HG02885 (cell line): ENCODE measurements at regions not wholly inside any gene's neighbourhood (a gene's known extent, or its start where the extent isn't known, plus 50 kb on each side); places are given as distances from the start of the nearest gene placed in this dataset.

Source experiments
- ATAC-seq: cut with Tn5 transposase; IDR thresholded peaks from one replicate; pipeline ENCODE4 v1.9.1; 2021; ENCODE audit warnings: mild to moderate bottlenecking; ENCODE audit not compliant: unreplicated experiment, poor library complexity

GRCh38 chr5:128665747-128666355, 127.8 kb upstream of the FBN2 start:
- ATAC-seq = no peak

- no peak for ATAC-seq
Measured at GRCh38 chr5:128667152-128667551, 129.1 kb upstream of the FBN2 start.

DNA sequence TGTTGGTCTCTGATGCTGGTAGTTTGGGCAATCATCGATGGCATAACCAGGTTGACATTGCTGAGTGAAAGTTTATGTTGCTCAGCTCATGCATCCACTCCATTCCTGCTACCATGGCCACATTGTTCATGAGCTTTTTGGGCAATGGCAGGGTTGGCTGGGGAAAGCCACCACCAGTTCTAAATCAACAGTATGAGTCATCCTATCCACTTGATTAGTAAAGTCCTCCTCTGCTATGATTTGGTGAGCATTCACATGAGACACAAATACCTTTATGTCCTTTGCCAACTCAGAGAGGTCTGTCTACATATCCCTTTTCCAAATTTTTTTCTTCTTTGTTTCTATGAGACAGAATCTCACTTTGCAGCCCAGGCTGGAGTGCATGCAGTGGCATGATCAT, 129.7 kb upstream of the FBN2 start:
- ATAC-seq = no peak

DNA sequence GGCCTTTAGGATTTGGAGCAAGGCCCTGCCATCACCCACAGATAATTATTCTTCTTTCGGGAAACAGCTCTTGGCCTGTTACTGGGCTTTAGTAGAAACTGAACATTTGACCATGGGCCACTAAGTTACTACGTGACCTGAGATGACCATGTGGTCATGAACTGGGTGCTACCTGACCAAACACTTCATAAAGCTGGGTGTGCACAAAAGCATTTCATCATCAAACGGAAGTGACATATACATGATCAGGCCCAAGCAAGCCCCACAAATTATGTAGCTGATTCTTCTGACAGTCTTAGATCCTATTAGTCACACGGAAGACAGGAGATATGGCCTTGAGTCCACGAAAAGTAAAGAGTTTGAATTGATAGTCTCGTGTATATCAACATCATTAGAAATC, 130.9 kb upstream of the FBN2 start:
- ATAC-seq = no peak

GRCh38 chr5:128669803-128670202, 131.8 kb upstream of the FBN2 start:
- ATAC-seq = no peak

- ATAC-seq = no peak
Measured at GRCh38 chr5:128671943-128672342, 133.9 kb upstream of the FBN2 start.

- no peak for ATAC-seq
Measured at GRCh38 chr5:128673000-128673399, 135.0 kb upstream of the FBN2 start.

GRCh38 chr5:128673411-128673957, 135.4 kb upstream of the FBN2 start:
- ATAC-seq = no peak

- no peak for ATAC-seq
Measured at GRCh38 chr5:128673970-128674369, 135.9 kb upstream of the FBN2 start.

GRCh38 chr5:128674837-128675446, 136.9 kb upstream of the FBN2 start:
- ATAC-seq = peak; percentile 97

- no peak for ATAC-seq
Measured at GRCh38 chr5:128681096-128681495, 143.1 kb upstream of the FBN2 start.

DNA sequence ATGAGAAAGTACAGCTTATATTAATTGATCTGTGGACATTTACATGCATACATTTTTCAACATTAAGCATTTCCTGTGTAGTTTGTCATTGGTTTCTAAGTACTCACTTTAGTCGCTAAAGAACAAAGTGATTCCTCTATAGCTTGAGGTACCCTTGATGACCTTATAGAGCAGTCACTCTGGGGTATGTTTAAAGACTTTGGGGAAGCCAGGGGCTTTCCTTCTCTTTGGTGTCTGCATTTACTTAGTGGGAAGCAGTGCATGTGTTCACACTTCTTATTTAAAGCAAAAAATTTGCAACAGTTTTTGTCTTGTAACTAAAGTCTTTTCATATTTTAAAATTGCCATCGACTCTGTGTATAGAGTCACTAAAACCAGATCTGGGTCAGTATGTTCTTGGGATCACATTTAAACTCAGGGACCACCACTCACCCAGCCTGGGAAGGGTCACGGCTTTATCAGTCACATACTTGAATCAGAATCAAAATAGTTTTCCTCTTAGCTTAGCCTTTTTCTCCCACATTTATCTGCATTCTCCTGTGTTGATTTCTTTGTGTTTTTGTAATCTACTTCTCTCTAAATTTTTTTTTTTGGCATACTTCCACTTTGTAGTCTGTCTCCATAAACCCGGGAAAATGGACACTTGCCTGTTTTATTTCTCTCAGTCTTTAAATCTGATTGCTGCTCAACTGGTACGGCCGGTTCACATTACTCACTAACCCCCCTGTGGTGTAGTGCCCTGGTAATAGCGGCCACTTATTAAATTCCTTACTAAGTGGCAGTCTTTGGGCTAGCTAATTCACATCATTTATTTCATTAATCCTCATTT, 143.9 kb upstream of the FBN2 start:
- ATAC-seq = no peak

GRCh38 chr5:128682669-128683068, 144.6 kb upstream of the FBN2 start:
- ATAC-seq = no peak

GRCh38 chr5:128684961-128685360, 146.9 kb upstream of the FBN2 start:
- no peak for ATAC-seq

- no peak for ATAC-seq
Measured at GRCh38 chr5:128687930-128688329, 149.9 kb upstream of the FBN2 start.

GRCh38 chr5:128693764-128694163, 155.7 kb upstream of the FBN2 start:
- no peak for ATAC-seq

- ATAC-seq = no peak
Measured at GRCh38 chr5:128695791-128696530, 157.9 kb upstream of the FBN2 start.

DNA sequence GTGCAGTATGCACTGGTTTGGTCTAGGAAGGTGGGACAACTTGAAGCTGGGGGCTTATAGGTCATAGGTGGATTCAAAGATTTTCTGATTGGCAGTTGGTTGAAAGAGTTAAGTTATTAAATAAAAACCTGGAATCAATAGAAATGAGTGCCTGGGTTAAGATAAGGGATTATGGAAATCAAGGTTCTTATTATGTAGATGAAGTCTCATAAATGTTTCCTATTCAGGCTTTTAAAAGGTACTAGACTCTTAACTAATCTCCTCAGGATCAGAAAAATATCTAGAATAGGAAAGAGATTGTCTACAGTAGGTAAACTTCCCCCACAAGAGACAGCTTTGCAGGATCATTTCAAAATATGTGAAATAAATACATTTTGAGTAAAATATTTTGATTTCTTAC, 163.3 kb upstream of the FBN2 start:
- no peak for ATAC-seq

DNA sequence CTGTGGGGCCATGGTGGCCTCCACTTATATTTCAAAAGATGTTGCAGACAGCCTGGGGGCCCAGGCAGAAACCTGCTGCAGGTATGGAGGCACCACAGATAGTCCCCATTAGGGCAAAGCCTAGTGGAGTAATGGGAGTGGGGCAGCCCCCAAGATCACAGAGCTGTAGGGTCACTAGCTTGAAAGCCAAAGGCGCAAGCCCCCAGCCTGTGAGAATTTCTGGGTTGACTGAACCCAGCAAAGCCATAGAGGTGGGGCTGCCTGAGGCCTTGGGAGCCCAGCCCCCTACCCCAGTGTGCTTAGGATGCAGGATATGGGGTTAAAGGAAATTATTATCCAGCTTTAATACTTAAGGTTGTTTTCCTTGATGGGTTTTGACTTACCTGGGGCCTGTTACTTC, 165.3 kb upstream of the FBN2 start:
- ATAC-seq = no peak

GRCh38 chr5:128706269-128706668, 168.2 kb upstream of the FBN2 start:
- no peak for ATAC-seq

DNA sequence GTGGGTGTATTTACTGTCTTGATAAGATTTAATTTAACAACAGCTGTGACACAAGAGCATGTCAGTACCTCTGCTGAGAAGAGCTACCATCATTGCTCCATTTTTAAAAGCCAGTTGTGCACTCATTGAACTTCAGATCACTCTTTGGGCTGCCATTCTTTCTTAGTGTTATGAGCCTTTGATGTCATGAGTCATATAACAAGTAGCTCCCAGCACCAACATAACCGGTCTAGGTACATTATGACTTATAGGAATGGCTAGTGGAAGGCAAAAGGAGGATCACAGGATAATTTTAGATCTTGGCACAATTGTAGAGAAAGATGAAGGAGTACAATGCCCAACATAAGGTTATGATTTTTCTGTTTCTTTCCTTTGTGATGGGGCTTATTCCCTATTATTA, 170.8 kb upstream of the FBN2 start:
- ATAC-seq = no peak
